SK-N-MC (cell line): ENCODE measurements at regions not wholly inside any gene's neighbourhood (a gene's known extent, or its start where the extent isn't known, plus 50 kb on each side); places are given as distances from the start of the nearest gene placed in this dataset.

Source experiments
- DNase-seq: peaks from one replicate; pipeline ENCODE4 v3.0.0-alpha.2; 2011; ENCODE audit warnings: low read depth, low spot score
- H3K27ac ChIP-seq: fragments of 200-600 bp; sonication (generic); 2 replicates; pipeline ENCODE4 v1.5.1; 2016; ENCODE audit warnings: mixed run types
- H3K36me3 ChIP-seq: fragments of 200-600 bp; sonication (generic); 2 replicates; pipeline ENCODE4 v1.6.1; 2017; ENCODE audit warnings: antibody characterized with exemption, low read length, mixed read lengths; ENCODE audit not compliant: insufficient read depth
- H3K4me3 ChIP-seq: fragments of 200-600 bp; sonication (generic); 2 replicates; pipeline ENCODE4 v1.5.1; 2016
- H3K9ac ChIP-seq: fragments of 200-600 bp; sonication (generic); 2 replicates; pipeline ENCODE4 v1.8.0; 2017; ENCODE audit warnings: mixed run types, mixed read lengths; ENCODE audit not compliant: insufficient read length
- H3K9me3 ChIP-seq: fragments of 200-600 bp; sonication (generic); 2 replicates; pipeline ENCODE4 v1.6.1; 2017; ENCODE audit warnings: low read depth, mild to moderate bottlenecking, antibody characterized with exemption, low read length, moderate library complexity, mixed read lengths
- EZH2 ChIP-seq: fragments of 200-600 bp; sonication (generic); IDR thresholded peaks from one replicate; pipeline ENCODE4 v1.6.1; 2017; ENCODE audit warnings: antibody characterized with exemption
- FOXP2 ChIP-seq: optimal IDR thresholded peaks from 2 replicates; pipeline ENCODE3; 2011; ENCODE audit warnings: mild to moderate bottlenecking, moderate library complexity; ENCODE audit not compliant: insufficient read depth; ENCODE audit errors: extremely low read length, control extremely low read depth
- POLR2AphosphoS5 ChIP-seq: IDR thresholded peaks from 2 replicates; pipeline ENCODE4 v1.6.1; 2012; ENCODE audit warnings: mild to moderate bottlenecking, low read depth, low read length, borderline replicate concordance

DNA sequence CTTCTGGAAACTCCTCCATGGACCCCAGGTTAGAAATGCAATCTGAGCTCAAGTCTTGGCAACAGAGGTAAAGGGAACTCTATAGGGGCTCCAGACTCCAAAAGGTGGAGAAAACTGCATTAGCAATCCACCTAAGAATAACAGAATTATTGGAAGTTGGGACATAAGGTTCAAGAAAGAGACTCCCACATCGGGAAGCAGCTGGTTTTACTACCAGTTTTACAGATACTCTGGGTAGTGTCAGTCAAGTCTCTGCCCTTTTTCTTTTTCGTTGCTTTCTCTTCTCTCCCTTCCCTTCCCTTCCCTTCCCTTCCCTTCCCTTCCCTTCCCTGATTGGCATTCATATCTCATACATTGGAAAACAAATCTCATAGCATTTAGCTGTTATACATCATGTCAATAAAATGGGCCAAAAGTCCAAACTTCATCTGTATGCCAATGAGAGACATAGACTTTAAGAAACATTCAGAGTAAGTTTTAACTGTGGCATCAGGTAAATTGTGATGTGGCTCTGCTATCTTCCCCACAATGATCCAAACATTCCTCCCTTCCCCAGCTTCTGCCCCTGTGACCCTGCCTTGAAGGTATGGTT, 166.7 kb downstream of the KCNE4 start:
- H3K4me3 ChIP-seq: no peak overlapping the region
- H3K27ac ChIP-seq: no peak overlapping the region
- H3K9ac ChIP-seq: no peak overlapping the region
- H3K36me3 ChIP-seq: no peaks in the 10 kb centered on the region
- TF ChIP-seq EZH2: no peak
- no peak for TF ChIP-seq POLR2AphosphoS5
- TF ChIP-seq FOXP2: no peak
- H3K9me3 ChIP-seq: no peaks in the 10 kb centered on the region
- DNase-seq: no peak

DNA sequence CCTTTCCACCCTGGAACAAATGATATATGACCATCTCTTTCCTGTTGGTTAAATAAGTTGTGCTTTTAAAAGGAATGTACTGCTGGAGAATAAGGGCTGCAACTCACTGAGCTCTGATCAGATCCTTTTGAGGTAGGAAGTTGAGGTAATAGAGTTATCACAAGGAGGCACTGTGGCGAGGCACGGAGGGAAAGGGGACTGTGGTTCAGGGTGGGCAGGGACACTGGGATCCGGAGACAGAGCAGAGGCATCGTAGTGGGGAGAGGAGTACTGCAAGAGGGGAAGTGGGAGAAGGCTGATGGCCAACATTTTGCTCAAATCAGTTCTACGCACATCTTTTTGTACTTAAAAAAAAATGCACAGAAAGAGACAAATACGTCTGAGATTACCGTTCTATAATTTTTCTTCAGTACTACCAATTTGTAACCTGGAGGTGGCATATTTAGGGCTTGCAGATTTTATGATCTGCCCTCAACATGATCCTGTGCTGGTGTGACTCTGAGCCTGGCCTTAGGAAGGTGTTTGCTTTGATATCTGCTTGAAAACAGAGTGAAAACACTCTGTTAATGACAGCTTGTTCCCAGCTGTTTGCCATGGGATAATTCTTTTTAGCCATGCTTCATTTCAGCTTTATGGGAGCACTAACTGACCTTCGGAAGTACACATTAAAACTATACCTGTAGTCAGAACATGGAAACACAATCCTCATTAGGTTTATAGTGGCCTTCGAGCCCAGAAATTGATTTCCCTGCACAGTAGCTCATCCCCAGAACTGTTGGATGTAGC, 168.1 kb downstream of the KCNE4 start:
- TF ChIP-seq FOXP2 (no peak), POLR2AphosphoS5 (no peak), EZH2 (no peak)
- Histone ChIP-seq H3K27ac (no peak overlapping the region), H3K4me3 (no peak overlapping the region), H3K9me3 (no peaks in the 10 kb centered on the region), H3K36me3 (no peaks in the 10 kb centered on the region), H3K9ac (no peak overlapping the region)
- no peak for DNase-seq

DNA sequence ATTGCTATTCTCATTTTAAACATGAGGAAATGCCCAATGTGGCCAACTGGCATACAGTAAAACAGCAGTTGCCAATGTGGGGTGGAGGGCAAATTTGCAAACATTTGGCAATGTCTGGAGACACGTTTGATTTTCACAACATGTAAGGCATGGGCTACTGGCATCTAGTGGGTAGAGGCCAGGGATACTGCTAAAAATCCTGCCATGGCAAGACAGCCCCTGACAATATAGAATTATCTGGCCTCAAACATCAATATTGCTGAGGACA, 168.6 kb downstream of the KCNE4 start:
- Histone ChIP-seq H3K9ac (no peak overlapping the region), H3K27ac (no peak overlapping the region), H3K4me3 (no peak overlapping the region), H3K9me3 (no peaks in the 10 kb centered on the region), H3K36me3 (no peaks in the 10 kb centered on the region)
- DNase-seq: no peak
- no peak for TF ChIP-seq EZH2
- no peak for TF ChIP-seq FOXP2
- TF ChIP-seq POLR2AphosphoS5: no peak

DNA sequence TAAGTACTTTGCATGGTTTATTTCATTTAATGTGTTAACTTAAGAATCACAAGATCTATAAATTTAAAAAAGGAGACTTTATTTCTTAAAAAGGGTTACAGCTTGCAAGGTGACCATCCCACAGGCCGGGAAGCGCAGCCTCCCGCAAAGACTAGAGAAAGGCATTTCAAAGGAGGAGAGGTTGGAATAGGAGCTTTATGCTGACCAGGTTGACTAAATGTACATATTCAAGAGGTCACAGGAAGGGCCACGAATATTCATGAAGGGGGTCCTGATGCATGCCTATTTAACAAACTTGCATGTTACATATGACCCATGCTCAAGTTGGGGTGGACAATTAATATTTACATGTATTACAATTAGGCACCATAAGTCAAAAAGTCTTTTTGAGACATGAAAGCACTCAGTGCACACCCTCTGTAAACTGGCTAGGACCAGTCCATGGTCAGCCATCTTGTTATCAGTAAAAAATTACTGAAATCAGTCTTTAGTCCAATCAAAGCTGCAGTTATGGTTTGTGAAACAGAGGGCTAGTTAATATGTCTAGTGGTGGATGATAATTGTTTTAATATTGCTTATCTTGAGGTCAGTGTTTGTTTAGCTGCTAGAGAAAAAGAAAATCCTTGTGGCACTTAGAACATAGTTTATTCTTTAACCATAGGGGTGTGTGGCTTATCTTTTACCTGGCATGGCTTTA, 169.3 kb downstream of the KCNE4 start:
- no peak for DNase-seq
- TF ChIP-seq POLR2AphosphoS5 (no peak), FOXP2 (no peak), EZH2 (no peak)
- no peak overlapping the region for H3K27ac ChIP-seq
- H3K9me3 ChIP-seq: no peaks in the 10 kb centered on the region
- no peak overlapping the region for H3K9ac ChIP-seq
- no peak overlapping the region for H3K4me3 ChIP-seq
- H3K36me3 ChIP-seq: no peaks in the 10 kb centered on the region

DNA sequence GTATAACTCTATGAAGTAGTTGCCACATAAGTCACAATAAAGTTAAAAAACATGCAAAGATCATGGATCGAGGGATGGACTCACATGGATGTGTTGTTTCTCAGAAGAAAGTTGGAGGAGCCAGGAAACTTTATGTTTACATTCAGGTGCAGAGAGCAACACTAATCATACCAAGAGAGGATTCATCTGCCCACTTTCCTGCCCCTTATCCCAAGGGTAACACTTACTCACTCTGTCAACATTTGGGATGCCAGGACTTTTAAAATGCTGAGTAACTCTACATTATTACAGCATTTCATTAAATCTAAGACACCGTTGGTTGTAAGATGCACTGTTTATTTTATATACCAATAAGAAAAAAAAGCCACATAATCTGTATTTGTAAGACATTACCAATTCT, 170.4 kb downstream of the KCNE4 start:
- H3K36me3 ChIP-seq: no peaks in the 10 kb centered on the region
- TF ChIP-seq POLR2AphosphoS5: no peak
- no peak for TF ChIP-seq FOXP2
- no peak for TF ChIP-seq EZH2
- H3K9ac ChIP-seq: no peak overlapping the region
- DNase-seq: no peak
- no peak overlapping the region for H3K27ac ChIP-seq
- no peak overlapping the region for H3K4me3 ChIP-seq
- H3K9me3 ChIP-seq: no peaks in the 10 kb centered on the region

DNA sequence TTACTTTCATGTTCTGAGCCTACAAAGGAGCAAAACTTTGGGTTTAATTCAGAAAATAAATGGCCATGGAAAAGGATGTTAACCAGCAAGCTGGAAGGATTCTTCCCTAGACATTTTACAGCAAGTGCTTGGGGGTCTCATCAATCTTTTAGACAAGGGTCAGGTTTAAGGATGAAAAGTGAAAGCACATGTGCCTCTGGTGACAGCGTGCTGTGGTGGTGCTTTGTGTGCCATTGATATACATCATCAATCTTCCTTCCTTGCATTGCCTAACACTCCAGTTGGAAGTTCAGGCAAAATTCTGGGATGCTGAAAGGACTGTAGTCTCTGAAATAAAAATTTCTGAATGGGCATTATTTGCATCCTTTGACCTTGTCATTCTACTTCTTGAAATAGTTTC, 171.2 kb downstream of the KCNE4 start:
- TF ChIP-seq EZH2 (no peak), FOXP2 (no peak), POLR2AphosphoS5 (no peak)
- DNase-seq: no peak
- Histone ChIP-seq H3K27ac (no peak overlapping the region), H3K9me3 (no peaks in the 10 kb centered on the region), H3K36me3 (no peaks in the 10 kb centered on the region), H3K4me3 (no peak overlapping the region), H3K9ac (no peak overlapping the region)

DNA sequence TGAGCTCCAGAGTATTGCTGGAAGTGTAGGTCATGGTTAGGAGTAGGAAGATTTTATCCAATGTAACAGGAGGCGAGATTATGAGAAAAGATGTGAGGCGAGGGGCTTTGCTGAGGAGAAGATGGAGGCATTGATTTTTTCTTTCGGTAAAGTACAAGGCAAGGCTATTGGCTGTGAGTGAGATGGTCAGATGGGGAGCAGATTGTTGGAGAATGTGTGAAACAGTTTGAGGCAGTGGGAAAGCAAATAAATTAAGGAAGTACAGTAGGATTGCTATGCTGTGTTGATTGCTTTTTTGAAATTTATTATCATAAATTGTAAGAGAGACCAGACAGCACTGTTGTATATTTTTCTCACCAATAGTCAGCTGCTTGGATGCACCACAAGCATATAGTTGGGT, 173.3 kb downstream of the KCNE4 start:
- no peak overlapping the region for H3K27ac ChIP-seq
- no peak for DNase-seq
- no peak overlapping the region for H3K9ac ChIP-seq
- H3K36me3 ChIP-seq: no peaks in the 10 kb centered on the region
- H3K9me3 ChIP-seq: no peaks in the 10 kb centered on the region
- TF ChIP-seq EZH2 (no peak), POLR2AphosphoS5 (no peak), FOXP2 (no peak)
- no peak overlapping the region for H3K4me3 ChIP-seq

DNA sequence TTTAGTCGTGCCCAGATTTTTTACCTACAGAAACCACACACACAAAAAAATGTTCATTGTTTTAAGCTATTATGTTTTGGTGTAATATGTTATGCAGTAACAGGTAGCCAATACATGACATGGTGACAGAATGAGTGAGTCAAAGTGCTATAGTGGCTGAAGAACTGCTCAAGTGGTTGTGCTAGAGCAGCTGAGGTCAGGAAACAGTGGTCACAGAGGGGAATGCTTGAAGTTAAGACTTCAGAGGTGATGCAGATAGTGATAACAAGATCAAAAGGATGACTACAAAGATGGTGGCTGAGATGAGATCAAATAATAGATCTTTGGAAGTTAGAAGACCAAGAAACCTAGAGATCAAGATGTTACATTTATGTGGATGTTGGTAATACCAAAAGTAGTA, 174.3 kb downstream of the KCNE4 start:
- Histone ChIP-seq H3K27ac (no peak overlapping the region), H3K4me3 (no peak overlapping the region), H3K9me3 (no peaks in the 10 kb centered on the region), H3K36me3 (no peaks in the 10 kb centered on the region), H3K9ac (no peak overlapping the region)
- no peak for DNase-seq
- TF ChIP-seq POLR2AphosphoS5 (no peak), EZH2 (no peak), FOXP2 (no peak)
